Stimulated activated effector memory CD8-positive, alpha-beta T cell treated with anti-CD3 and anti-CD28 coated beads, Interleukin-12 subunit alpha, Interleukin-12 subunit beta, amount 100 ng/mL, for 72 hours (primary cell): ENCODE measurements at regions not wholly inside any gene's neighbourhood (a gene's known extent, or its start where the extent isn't known, plus 50 kb on each side); places are given as distances from the start of the nearest gene placed in this dataset.
"Not testable (repeated sequence)": the region's sequence is repeated elsewhere in the genome, so short reads cannot be mapped to it uniquely, and the experiment has no call there.

ENCODE experiments used
- ATAC-seq: fragments of 150-1000 bp; cut with Tn5 transposase; 2 replicates; pipeline ENCODE4 v1.10.0; 2021
- DNase-seq, 2 donors: peaks; one replicate each; pipeline ENCODE4 v3.0.0; 2021 to 2022; ENCODE audit warnings: low spot score in 2 of 2
- H3K27ac Mint-ChIP-seq: one replicate; pipeline ENCODE4 v1.8.0; 2022; ENCODE audit warnings: mild to moderate bottlenecking, mixed read lengths
- H3K36me3 Mint-ChIP-seq: one replicate; pipeline ENCODE4 v1.8.0; 2022; ENCODE audit warnings: mild to moderate bottlenecking, mixed read lengths
- H3K4me1 Mint-ChIP-seq: one replicate; pipeline ENCODE4 v1.8.0; 2022; ENCODE audit warnings: mixed read lengths
- H3K4me3 Mint-ChIP-seq: one replicate; pipeline ENCODE4 v1.8.0; 2022; ENCODE audit warnings: mild to moderate bottlenecking, mixed read lengths
- H3K9me3 Mint-ChIP-seq: one replicate; pipeline ENCODE4 v1.8.0; 2022; ENCODE audit warnings: mixed read lengths

- no peak for ATAC-seq
These were observed 134.4 kb upstream of the KCNH8 start for GRCh38 chr3:19013879-19014278.

DNA sequence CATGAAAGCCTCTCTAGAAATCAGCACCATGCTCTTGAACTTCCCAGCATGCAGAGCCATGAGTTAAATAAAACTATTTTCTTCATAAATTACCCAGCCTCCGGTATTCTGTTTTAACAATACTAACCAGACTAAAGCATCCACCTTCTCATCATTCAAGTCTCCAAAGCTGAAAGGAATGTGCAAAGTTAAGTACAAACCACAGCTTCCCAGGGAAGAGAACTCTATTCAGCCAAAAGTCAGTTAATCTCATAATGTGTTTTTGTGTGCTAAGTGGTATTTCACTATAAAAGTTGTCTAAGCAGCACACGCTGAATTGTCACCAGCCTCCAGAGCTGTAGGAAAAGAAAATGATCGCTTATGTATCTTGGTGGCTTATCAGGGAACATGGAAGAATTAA lies 135.5 kb upstream of the KCNH8 start:
- DNase-seq (no peak), ATAC-seq (no peak)
- Mint-ChIP-seq H3K27ac (no peak overlapping the region), H3K9me3 (no peaks in the 10 kb centered on the region), H3K4me1 (no peaks in the 10 kb centered on the region), H3K36me3 (no peaks in the 10 kb centered on the region), H3K4me3 (no peak overlapping the region)

More at GRCh38 chr3:19013879-19014278, 134.4 kb upstream of the KCNH8 start:
- Mint-ChIP-seq H3K4me1 (no peaks in the 10 kb centered on the region), H3K9me3 (no peaks in the 10 kb centered on the region), H3K36me3 (no peaks in the 10 kb centered on the region), H3K4me3 (no peak overlapping the region), H3K27ac (no peak overlapping the region)
- no peak for DNase-seq

DNA sequence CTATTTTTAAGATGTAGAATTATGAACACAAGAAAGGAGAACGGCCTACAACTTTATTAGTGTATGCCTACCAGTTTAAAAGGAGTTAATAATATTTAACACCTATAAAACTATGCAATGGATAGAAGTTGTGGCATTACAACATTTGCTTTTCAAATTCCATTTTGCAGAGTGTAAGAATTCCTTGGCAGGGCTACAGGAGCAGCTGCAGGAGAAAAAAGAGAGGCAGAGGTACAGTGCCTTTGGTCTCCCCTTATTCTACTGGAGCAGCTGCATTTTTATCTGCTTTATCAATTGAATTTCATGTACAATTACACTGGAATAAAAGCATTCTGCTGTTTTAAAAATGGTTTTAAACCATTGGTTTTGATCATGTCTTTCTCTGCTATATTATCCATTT lies 145.7 kb upstream of the KCNH8 start:
- Mint-ChIP-seq H3K9me3 (no peaks in the 10 kb centered on the region), H3K4me1 (no peaks in the 10 kb centered on the region), H3K4me3 (no peak overlapping the region), H3K27ac (no peak overlapping the region), H3K36me3 (no peaks in the 10 kb centered on the region)
- no peak for ATAC-seq
- no peak for DNase-seq

DNA sequence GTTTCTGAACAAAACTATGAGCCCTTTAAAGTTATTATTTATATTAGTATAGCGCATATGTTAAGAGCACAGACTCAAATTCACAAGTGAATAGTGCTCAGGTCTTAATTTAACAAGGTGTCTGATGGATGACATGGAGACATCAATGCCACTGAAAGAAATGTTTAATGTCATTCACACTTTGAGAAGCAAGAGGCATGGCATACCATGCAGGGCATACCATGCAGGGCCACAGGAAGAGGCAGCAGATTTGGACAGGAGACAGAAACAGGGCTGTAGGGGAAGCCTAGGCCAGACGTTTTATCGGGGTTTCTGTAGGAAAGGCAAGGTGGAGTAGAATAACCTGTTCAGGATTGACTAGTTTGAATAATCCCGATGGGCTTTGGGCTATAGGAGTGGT lies 150.2 kb upstream of the KCNH8 start:
- no peaks in the 10 kb centered on the region for H3K9me3 Mint-ChIP-seq
- H3K4me3 Mint-ChIP-seq: no peak overlapping the region
- H3K4me1 Mint-ChIP-seq: no peaks in the 10 kb centered on the region
- ATAC-seq (no peak), DNase-seq (no peak)
- no peak overlapping the region for H3K27ac Mint-ChIP-seq
- H3K36me3 Mint-ChIP-seq: no peaks in the 10 kb centered on the region

DNA sequence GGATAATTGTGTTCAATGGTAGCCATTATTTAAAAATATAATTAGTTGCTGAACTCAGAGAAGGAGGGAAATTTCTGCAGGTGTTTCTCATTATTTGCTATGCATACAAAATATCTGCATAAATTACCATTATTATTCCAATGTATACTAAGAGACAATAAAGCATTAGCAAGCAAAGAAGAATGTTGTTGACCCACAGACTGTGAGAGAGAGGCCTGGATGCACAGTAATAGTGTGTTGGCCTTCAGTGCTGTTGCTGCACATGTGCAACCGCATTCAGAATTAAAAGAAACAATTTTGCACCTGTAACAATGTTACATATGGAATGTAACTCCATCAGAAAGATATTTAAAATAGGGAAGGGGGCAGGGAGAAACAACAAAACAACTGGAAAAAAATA lies 155.6 kb upstream of the KCNH8 start:
- no peaks in the 10 kb centered on the region for H3K9me3 Mint-ChIP-seq
- H3K4me1 Mint-ChIP-seq: no peaks in the 10 kb centered on the region
- no peak for ATAC-seq
- H3K4me3 Mint-ChIP-seq: no peak overlapping the region
- no peaks in the 10 kb centered on the region for H3K36me3 Mint-ChIP-seq
- no peak for DNase-seq
- H3K27ac Mint-ChIP-seq: no peak overlapping the region

DNA sequence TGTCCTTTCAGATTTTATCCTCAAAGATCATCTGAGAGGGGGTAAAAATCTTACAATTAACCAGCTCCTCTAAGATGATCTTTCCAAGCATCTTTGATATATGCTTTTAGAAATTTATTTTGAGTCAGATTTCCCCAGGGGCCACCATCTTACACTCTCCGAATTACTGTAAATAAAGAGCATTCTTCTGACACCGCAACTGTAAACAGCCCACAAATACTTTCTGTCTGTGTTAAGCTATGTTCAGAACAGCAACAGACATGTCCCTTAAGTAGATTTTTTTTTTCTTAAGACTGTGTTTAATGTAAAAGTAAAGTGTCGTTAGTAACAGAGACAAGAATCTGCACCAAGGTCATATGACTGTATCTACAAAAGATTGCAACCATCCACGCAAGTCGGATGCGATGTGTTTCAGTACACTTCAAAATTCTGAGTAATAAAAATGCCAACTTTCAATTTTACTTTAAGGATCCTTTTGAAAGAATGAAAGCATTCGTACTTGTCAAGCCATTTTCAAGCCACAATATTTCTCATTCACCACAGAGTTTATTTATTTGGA lies 159.0 kb upstream of the KCNH8 start:
- Mint-ChIP-seq H3K36me3 (no peaks in the 10 kb centered on the region), H3K27ac (no peak overlapping the region), H3K9me3 (no peaks in the 10 kb centered on the region), H3K4me1 (no peaks in the 10 kb centered on the region), H3K4me3 (peak overlapping the region; percentile 12)
- DNase-seq (no peak), ATAC-seq (peak; percentile 46)

- no peak for DNase-seq
- Mint-ChIP-seq H3K4me1 (no peaks in the 10 kb centered on the region), H3K4me3 (peak overlapping the region; percentile 12), H3K36me3 (no peaks in the 10 kb centered on the region), H3K27ac (no peak overlapping the region), H3K9me3 (no peaks in the 10 kb centered on the region)
- peak; percentile 61 for ATAC-seq
These were observed 159.6 kb upstream of the KCNH8 start for GRCh38 chr3:18988614-18989229.

- DNase-seq (no peak), ATAC-seq (no peak)
- H3K9me3 Mint-ChIP-seq: no peaks in the 10 kb centered on the region
- no peak overlapping the region for H3K27ac Mint-ChIP-seq
- no peaks in the 10 kb centered on the region for H3K36me3 Mint-ChIP-seq
- H3K4me3 Mint-ChIP-seq: no peak overlapping the region
- no peaks in the 10 kb centered on the region for H3K4me1 Mint-ChIP-seq
These were observed 160.4 kb upstream of the KCNH8 start for GRCh38 chr3:18987862-18988447.

DNA sequence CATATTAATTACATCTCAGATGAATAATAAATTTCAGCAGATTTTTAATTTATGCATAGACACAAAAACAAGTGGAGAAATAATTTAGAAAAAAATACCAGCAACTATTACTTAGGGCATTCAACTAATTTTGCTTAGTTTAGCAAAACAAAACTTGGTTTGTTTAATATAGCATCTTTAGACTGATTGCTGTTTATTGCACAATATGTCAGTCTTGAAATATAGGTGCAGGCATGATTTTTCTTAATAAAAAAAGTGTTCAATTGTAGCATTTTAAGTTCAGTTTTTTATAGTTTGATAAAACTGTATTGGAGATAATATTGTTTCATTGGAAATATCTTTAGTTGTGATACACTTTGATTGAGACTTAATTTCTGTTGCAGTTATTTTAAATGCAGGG lies 161.2 kb upstream of the KCNH8 start:
- H3K4me1 Mint-ChIP-seq: no peaks in the 10 kb centered on the region
- DNase-seq: no peak
- H3K4me3 Mint-ChIP-seq: no peak overlapping the region
- no peak overlapping the region for H3K27ac Mint-ChIP-seq
- H3K36me3 Mint-ChIP-seq: no peaks in the 10 kb centered on the region
- no peaks in the 10 kb centered on the region for H3K9me3 Mint-ChIP-seq
- ATAC-seq: no peak

DNA sequence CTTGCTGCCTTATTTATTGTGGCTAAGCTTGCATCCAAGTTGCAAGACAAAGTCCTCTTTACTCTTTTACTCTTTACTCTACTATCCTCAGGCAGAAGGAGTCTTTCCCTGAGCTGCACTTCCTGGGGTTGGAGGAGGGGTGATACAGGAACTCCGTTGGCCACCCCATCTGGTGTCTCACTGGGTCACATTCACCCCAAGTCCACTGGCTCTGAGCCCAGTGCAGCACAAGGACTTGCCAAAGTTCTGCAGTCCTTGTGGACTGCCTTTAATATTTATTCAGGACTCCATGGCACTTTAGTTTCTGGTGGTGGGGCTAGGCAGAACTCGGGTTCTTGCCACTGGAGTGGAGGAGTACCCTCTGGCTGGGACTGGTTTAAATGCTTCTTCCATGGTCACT lies 165.4 kb upstream of the KCNH8 start:
- Mint-ChIP-seq H3K9me3 (no peaks in the 10 kb centered on the region), H3K36me3 (no peaks in the 10 kb centered on the region), H3K4me1 (no peaks in the 10 kb centered on the region), H3K4me3 (no peak overlapping the region), H3K27ac (no peak overlapping the region)
- DNase-seq (no peak), ATAC-seq (no peak)

DNA sequence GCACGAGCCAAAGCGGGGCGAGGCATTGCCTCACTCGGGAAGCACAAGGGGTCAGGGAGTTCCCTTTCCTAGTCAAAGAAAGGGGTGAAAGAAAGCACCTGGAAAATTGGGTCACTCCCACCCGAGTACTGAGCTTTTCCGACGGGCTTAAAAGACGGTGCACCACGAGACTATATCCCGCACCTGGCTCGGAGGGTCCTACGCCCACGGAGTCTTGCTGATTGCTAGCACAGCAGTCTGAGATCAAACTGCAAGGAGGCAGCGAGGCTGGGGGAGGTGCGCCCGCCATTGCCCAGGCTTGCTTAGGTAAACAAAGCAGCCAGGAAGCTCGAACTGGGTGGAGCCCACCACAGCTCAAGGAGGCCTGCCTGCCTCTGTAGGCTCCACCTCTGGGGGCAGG lies 172.2 kb upstream of the KCNH8 start:
- not testable (repeated sequence) for H3K4me1 Mint-ChIP-seq, H3K27ac Mint-ChIP-seq, H3K4me3 Mint-ChIP-seq, DNase-seq, H3K9me3 Mint-ChIP-seq, ATAC-seq, H3K36me3 Mint-ChIP-seq

GRCh38 chr3:18968120-18968519 lies 180.2 kb upstream of the KCNH8 start:
- H3K36me3 Mint-ChIP-seq: no peaks in the 10 kb centered on the region
- no peaks in the 10 kb centered on the region for H3K4me1 Mint-ChIP-seq
- DNase-seq (no peak), ATAC-seq (peak; percentile 28)
- H3K4me3 Mint-ChIP-seq: no peak overlapping the region
- H3K9me3 Mint-ChIP-seq: peaks cover 4% of the 10 kb centered on the region
- H3K27ac Mint-ChIP-seq: no peak overlapping the region

DNA sequence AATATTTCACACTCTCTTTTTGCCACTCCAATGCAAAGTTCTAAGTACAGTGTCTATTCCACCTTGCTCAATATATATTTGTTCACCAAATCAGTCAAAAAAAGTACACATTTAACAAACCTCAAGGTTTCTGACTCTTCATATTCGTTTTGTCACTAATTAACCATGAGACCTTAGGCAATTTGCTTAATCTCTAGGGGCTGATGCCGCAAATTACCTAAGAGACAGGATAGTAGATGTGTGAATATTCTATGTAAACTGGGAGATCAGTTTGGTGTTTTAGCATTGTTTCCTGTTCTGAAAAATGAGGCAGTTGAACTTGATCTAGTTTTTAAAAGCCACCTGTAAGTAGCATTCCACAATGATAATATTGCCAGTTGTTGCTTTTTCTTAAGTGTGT lies 182.5 kb upstream of the KCNH8 start:
- H3K27ac Mint-ChIP-seq: no peak overlapping the region
- no peaks in the 10 kb centered on the region for H3K4me1 Mint-ChIP-seq
- H3K9me3 Mint-ChIP-seq: peaks cover 4% of the 10 kb centered on the region

GRCh38 chr3:18964640-18965039 lies 183.7 kb upstream of the KCNH8 start:
- Mint-ChIP-seq H3K27ac (no peak overlapping the region), H3K4me3 (no peak overlapping the region), H3K4me1 (no peaks in the 10 kb centered on the region), H3K36me3 (no peaks in the 10 kb centered on the region), H3K9me3 (peaks cover 4% of the 10 kb centered on the region)
- ATAC-seq (no peak), DNase-seq (no peak)

More for the DNA sequence above, 182.5 kb upstream of the KCNH8 start:
- DNase-seq (no peak), ATAC-seq (no peak)
- Mint-ChIP-seq H3K4me3 (no peak overlapping the region), H3K36me3 (no peaks in the 10 kb centered on the region)

GRCh38 chr3:18951333-18951732 lies 197.0 kb upstream of the KCNH8 start:
- ATAC-seq (peak; percentile 63), DNase-seq (no peak)
- no peaks in the 10 kb centered on the region for H3K4me1 Mint-ChIP-seq
- H3K36me3 Mint-ChIP-seq: no peaks in the 10 kb centered on the region
- H3K4me3 Mint-ChIP-seq: no peak overlapping the region
- no peak overlapping the region for H3K27ac Mint-ChIP-seq
- no peaks in the 10 kb centered on the region for H3K9me3 Mint-ChIP-seq

GRCh38 chr3:18946524-18946923 lies 201.8 kb upstream of the KCNH8 start:
- DNase-seq (no peak), ATAC-seq (no peak)
- Mint-ChIP-seq H3K4me1 (no peaks in the 10 kb centered on the region), H3K27ac (no peak overlapping the region), H3K36me3 (no peaks in the 10 kb centered on the region), H3K4me3 (no peak overlapping the region), H3K9me3 (no peaks in the 10 kb centered on the region)
